ENCODE measurements at regions not wholly inside any gene's neighbourhood (a gene's known extent, or its start where the extent isn't known, plus 50 kb on each side); places are given as distances from the start of the nearest gene placed in this dataset.
"Not testable (repeated sequence)": the region's sequence is repeated elsewhere in the genome, so short reads cannot be mapped to it uniquely, and the experiment has no call there.

GRCh38 chr4:116233971-116234370, 851.4 kb downstream of the TRAM1L1 start:
- no peak for TF ChIP-seq CTCF (IDR thresholded peaks at IDR 0.05; ENCODE audit: insufficient read depth, missing control alignments)
- FAIRE-seq (no peak), DNase-seq (ENCODE audit: insufficient read length, low spot score) (no peak)

GRCh38 chr4:116231999-116232398, 853.4 kb downstream of the TRAM1L1 start:
- peak; percentile 8 for TF ChIP-seq CTCF (IDR thresholded peaks at IDR 0.05; ENCODE audit: insufficient read depth, missing control alignments)
- FAIRE-seq; DNase-seq (ENCODE audit: insufficient read length, low spot score): not testable (repeated sequence)

GRCh38 chr4:116229420-116229819, 856.0 kb downstream of the TRAM1L1 start:
- no peak for TF ChIP-seq CTCF (IDR thresholded peaks at IDR 0.05; ENCODE audit: insufficient read depth, missing control alignments)
- DNase-seq (ENCODE audit: insufficient read length, low spot score) (no peak), FAIRE-seq (no peak)

GRCh38 chr4:116223040-116223732, 862.2 kb downstream of the TRAM1L1 start:
- DNase-seq (ENCODE audit: insufficient read length, low spot score) (no peak), FAIRE-seq (no peak)
- TF ChIP-seq CTCF (IDR thresholded peaks at IDR 0.05; ENCODE audit: insufficient read depth, missing control alignments), result no peak

GRCh38 chr4:116217781-116218180, 867.6 kb downstream of the TRAM1L1 start:
- DNase-seq (ENCODE audit: insufficient read length, low spot score), result no peak
- no peak for FAIRE-seq
- no peak for TF ChIP-seq CTCF (IDR thresholded peaks at IDR 0.05; ENCODE audit: insufficient read depth, missing control alignments)

GRCh38 chr4:116215622-116216021, 869.8 kb downstream of the TRAM1L1 start:
- no peak for TF ChIP-seq CTCF (IDR thresholded peaks at IDR 0.05; ENCODE audit: insufficient read depth, missing control alignments)
- FAIRE-seq (no peak), DNase-seq (ENCODE audit: insufficient read length, low spot score) (no peak)

GRCh38 chr4:116202524-116202923, 882.9 kb downstream of the TRAM1L1 start:
- no peak for TF ChIP-seq CTCF (IDR thresholded peaks at IDR 0.05; ENCODE audit: insufficient read depth, missing control alignments)
- no peak for DNase-seq (ENCODE audit: insufficient read length, low spot score)
- FAIRE-seq, result no peak
